Gastroesophageal sphincter (tissue), 4 donors: ENCODE measurements at regions not wholly inside any gene's neighbourhood (a gene's known extent, or its start where the extent isn't known, plus 50 kb on each side); places are given as distances from the start of the nearest gene placed in this dataset.

ENCODE experiments used
- ATAC-seq: fragments of 150-250 bp; one replicate; pipeline ENCODE4 v1.9.1; 2016; ENCODE audit warnings: mild to moderate bottlenecking, moderate library complexity
- H3K27ac ChIP-seq, 4 donors: fragments of 200-600 bp; sonication (generic) in 3 of 4; 1 replicate in 3 of 4; 2 replicates in 1 of 4; pipeline ENCODE4 v1.5.1; 2016 to 2019
- H3K27me3 ChIP-seq: fragments of 200-600 bp; sonication (generic); one replicate; pipeline ENCODE4 v1.5.1; 2019
- H3K36me3 ChIP-seq, 2 donors: fragments of 200-600 bp; sonication (generic); one replicate each; pipeline ENCODE4 v1.5.1; 2019; ENCODE audit warnings: control low read depth in 1 of 2
- H3K4me1 ChIP-seq, 3 donors: fragments of 200-600 bp; sonication (generic); 1 replicate in 2 of 3; 2 replicates in 1 of 3; pipeline ENCODE4 v1.5.1; 2016 to 2019; ENCODE audit warnings: control low read depth in 2 of 3
- H3K4me3 ChIP-seq, 2 donors: fragments of 200-600 bp; sonication (generic); one replicate each; pipeline ENCODE4 v1.5.1; 2019; ENCODE audit warnings: mild to moderate bottlenecking in 1 of 2, moderate library complexity in 1 of 2
- H3K9me3 ChIP-seq, 3 donors: fragments of 200-600 bp; sonication (generic); one replicate each; pipeline ENCODE4 v1.5.1; 2017 to 2019; ENCODE audit warnings: control low read depth in 2 of 3
- CTCF ChIP-seq, 4 experiments: fragments of 200-600 bp in 2 of 4; fragments of 450-650 bp in 2 of 4; sonication (generic) in 1 of 4; IDR thresholded peaks; one replicate each; pipeline ENCODE4 v1.5.1; 2017 to 2019; ENCODE audit warnings: antibody characterized with exemption in 4 of 4, mild to moderate bottlenecking in 2 of 4, moderate library complexity in 2 of 4
- EP300 ChIP-seq: sonication (generic); formaldehyde crosslinking; IDR thresholded peaks from one replicate; pipeline ENCODE4 v1.6.1; 2017; ENCODE audit warnings: antibody characterized with exemption, mild to moderate bottlenecking
- POLR2A ChIP-seq, 2 donors: fragments of 450-650 bp; IDR thresholded peaks; one replicate each; pipeline ENCODE4 v1.6.1; 2017; ENCODE audit warnings: antibody characterized with exemption in 2 of 2, mild to moderate bottlenecking in 2 of 2, moderate library complexity in 1 of 2
- POLR2AphosphoS5 ChIP-seq: sonication (generic); formaldehyde crosslinking; IDR thresholded peaks from one replicate; pipeline ENCODE4 v1.6.1; 2017; ENCODE audit warnings: antibody characterized with exemption
- WGBS, 2 donors: methylation state at CpG; one replicate each; pipeline ENCODE4 v1.1.5; 2018; ENCODE audit warnings: low coverage in 1 of 2; 5-methylcytosine and 5-hydroxymethylcytosine counted together

- no peak overlapping the region for H3K27ac ChIP-seq
- no peaks in the 10 kb centered on the region for H3K36me3 ChIP-seq
- WGBS, 2 donors = 36 to 41% methylated on average over 9 to 13 of the region's 13 CpGs
- no peaks in the 10 kb centered on the region for H3K27me3 ChIP-seq
- H3K4me1 ChIP-seq = peaks cover 0 to 6% (median 0%) of the 10 kb centered on the region in 3 donors
- H3K9me3 ChIP-seq = no peaks in the 10 kb centered on the region
- no peak for ATAC-seq
- H3K4me3 ChIP-seq = no peak overlapping the region
- TF ChIP-seq POLR2AphosphoS5 (no peak), EP300 (no peak), POLR2A (IDR thresholded peaks at IDR 0.05) (no peak), CTCF (IDR thresholded peaks at IDR 0.05) (no peak)
Measured at GRCh38 chr10:24008164-24009091, 200.5 kb upstream of the KIAA1217 start.

- Histone ChIP-seq H3K9me3 (no peaks in the 10 kb centered on the region), H3K4me1 (peaks cover 0 to 6% (median 0%) of the 10 kb centered on the region in 3 donors), H3K27ac (no peak overlapping the region), H3K27me3 (no peaks in the 10 kb centered on the region), H3K4me3 (no peak overlapping the region), H3K36me3 (no peaks in the 10 kb centered on the region)
- no peak for ATAC-seq
- 46 to 83% methylated on average over 2 of the region's 2 CpGs for WGBS, 2 donors
- TF ChIP-seq POLR2AphosphoS5 (no peak), POLR2A (IDR thresholded peaks at IDR 0.05) (no peak), CTCF (IDR thresholded peaks at IDR 0.05) (no peak), EP300 (no peak)
Measured at GRCh38 chr10:24009115-24009514, 199.8 kb upstream of the KIAA1217 start.

- Histone ChIP-seq H3K27me3 (no peaks in the 10 kb centered on the region), H3K4me3 (no peak overlapping the region), H3K27ac (no peak overlapping the region), H3K36me3 (no peaks in the 10 kb centered on the region), H3K4me1 (peaks cover 0 to 6% (median 0%) of the 10 kb centered on the region in 3 donors), H3K9me3 (no peaks in the 10 kb centered on the region)
- WGBS, 2 donors = 80 to 92% methylated on average over 1 of the region's 1 CpG
- TF ChIP-seq POLR2A (IDR thresholded peaks at IDR 0.05) (no peak), EP300 (no peak), POLR2AphosphoS5 (no peak), CTCF (IDR thresholded peaks at IDR 0.05) (no peak)
- ATAC-seq = no peak
Measured at GRCh38 chr10:24009736-24010135, 199.2 kb upstream of the KIAA1217 start.

- no peaks in the 10 kb centered on the region for H3K27me3 ChIP-seq
- WGBS, 2 donors = 55 to 100% methylated on average over 1 to 4 of the region's 4 CpGs
- ATAC-seq = no peak
- H3K4me1 ChIP-seq = peaks cover 0 to 6% (median 0%) of the 10 kb centered on the region in 3 donors
- no peaks in the 10 kb centered on the region for H3K9me3 ChIP-seq
- no peak overlapping the region for H3K4me3 ChIP-seq
- no peak overlapping the region for H3K27ac ChIP-seq
- H3K36me3 ChIP-seq = no peaks in the 10 kb centered on the region
- TF ChIP-seq CTCF (IDR thresholded peaks at IDR 0.05) = no peak
- no peak for TF ChIP-seq POLR2A (IDR thresholded peaks at IDR 0.05)
- no peak for TF ChIP-seq EP300
- TF ChIP-seq POLR2AphosphoS5 = no peak
Measured at GRCh38 chr10:24010436-24010970, 198.4 kb upstream of the KIAA1217 start.
